ENCODE measurements at regions not wholly inside any gene's neighbourhood (a gene's known extent, or its start where the extent isn't known, plus 50 kb on each side); places are given as distances from the start of the nearest gene placed in this dataset.

DNA sequence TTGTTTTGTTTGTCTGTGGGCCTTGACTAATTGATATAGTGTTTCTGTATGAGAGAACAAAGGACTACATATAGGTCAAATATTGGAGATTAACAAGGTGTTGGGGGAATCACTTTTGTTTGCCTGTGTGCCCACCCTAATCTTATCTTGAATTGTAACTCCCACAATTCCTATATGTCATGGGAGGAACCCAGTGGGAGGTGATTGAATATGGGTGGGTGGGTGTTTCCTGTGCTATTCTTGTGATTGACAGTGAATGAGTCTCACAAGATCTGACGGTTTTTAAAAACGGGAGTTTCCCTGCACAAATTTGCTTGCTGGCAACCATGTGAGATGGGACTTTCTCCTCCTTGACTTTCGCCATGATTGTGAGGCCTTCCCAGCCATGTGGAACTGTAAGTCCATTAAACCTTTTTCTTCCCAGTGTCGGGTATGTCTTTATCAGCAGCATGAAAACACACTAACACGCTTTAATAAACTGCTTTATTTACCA, 64.9 kb upstream of the HSPB3 start:
- TF ChIP-seq POLR2A (IDR thresholded peaks at IDR 0.05) = no peak
- TF ChIP-seq, protein P1, sequence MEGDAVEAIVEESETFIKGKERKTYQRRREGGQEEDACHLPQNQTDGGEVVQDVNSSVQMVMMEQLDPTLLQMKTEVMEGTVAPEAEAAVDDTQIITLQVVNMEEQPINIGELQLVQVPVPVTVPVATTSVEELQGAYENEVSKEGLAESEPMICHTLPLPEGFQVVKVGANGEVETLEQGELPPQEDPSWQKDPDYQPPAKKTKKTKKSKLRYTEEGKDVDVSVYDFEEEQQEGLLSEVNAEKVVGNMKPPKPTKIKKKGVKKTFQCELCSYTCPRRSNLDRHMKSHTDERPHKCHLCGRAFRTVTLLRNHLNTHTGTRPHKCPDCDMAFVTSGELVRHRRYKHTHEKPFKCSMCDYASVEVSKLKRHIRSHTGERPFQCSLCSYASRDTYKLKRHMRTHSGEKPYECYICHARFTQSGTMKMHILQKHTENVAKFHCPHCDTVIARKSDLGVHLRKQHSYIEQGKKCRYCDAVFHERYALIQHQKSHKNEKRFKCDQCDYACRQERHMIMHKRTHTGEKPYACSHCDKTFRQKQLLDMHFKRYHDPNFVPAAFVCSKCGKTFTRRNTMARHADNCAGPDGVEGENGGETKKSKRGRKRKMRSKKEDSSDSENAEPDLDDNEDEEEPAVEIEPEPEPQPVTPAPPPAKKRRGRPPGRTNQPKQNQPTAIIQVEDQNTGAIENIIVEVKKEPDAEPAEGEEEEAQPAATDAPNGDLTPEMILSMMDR (IDR thresholded peaks at IDR 0.05) = no peak
- no peak for TF ChIP-seq POLR2AphosphoS5 (IDR thresholded peaks at IDR 0.05)
